Activated CD8-positive, alpha-beta T cell treated with anti-CD3 and anti-CD28 coated beads, Interleukin-2, amount 10 ng/mL, durations not matched to agents 7 days and 5 days (primary cell): ENCODE measurements at regions not wholly inside any gene's neighbourhood (a gene's known extent, or its start where the extent isn't known, plus 50 kb on each side); places are given as distances from the start of the nearest gene placed in this dataset.
"Not testable (repeated sequence)": the region's sequence is repeated elsewhere in the genome, so short reads cannot be mapped to it uniquely, and the experiment has no call there.

Experiments used
- ATAC-seq: fragments of 150-1000 bp; cut with Tn5 transposase; one replicate; pipeline ENCODE4 v1.10.0; 2021; ENCODE audit warnings: moderate library complexity
- CTCF ChIA-PET: fragments of 350-600 bp; sonication (Branson Sonifier 250); formaldehyde crosslinking; loops from one replicate; lab custom pipeline; 2021; ENCODE audit warnings: antibody characterized with exemption; lab: Charles Lee
- POLR2A ChIA-PET: fragments of 350-600 bp; sonication (Branson Sonifier 250); formaldehyde crosslinking; loops from one replicate; lab custom pipeline; 2021; ENCODE audit warnings: antibody characterized with exemption; lab: Charles Lee
- DNase-seq: peaks from one replicate; pipeline ENCODE4 v3.0.0-alpha.2; 2020
- H3K27ac Mint-ChIP-seq: one replicate; pipeline ENCODE4 v1.8.0; 2021; ENCODE audit warnings: mild to moderate bottlenecking, mixed read lengths
- H3K27me3 Mint-ChIP-seq: one replicate; pipeline ENCODE4 v1.8.0; 2021; ENCODE audit warnings: low read depth, mixed read lengths
- H3K36me3 Mint-ChIP-seq: one replicate; pipeline ENCODE4 v1.8.0; 2021; ENCODE audit warnings: low read depth, mixed read lengths
- H3K4me1 Mint-ChIP-seq: one replicate; pipeline ENCODE4 v1.8.0; 2021; ENCODE audit warnings: low read depth, mixed read lengths
- H3K4me3 Mint-ChIP-seq: one replicate; pipeline ENCODE4 v1.8.0; 2021; ENCODE audit warnings: mild to moderate bottlenecking, mixed read lengths
- H3K9me3 Mint-ChIP-seq: one replicate; pipeline ENCODE4 v1.8.0; 2022; ENCODE audit warnings: mixed read lengths; ENCODE audit not compliant: insufficient read depth

DNA sequence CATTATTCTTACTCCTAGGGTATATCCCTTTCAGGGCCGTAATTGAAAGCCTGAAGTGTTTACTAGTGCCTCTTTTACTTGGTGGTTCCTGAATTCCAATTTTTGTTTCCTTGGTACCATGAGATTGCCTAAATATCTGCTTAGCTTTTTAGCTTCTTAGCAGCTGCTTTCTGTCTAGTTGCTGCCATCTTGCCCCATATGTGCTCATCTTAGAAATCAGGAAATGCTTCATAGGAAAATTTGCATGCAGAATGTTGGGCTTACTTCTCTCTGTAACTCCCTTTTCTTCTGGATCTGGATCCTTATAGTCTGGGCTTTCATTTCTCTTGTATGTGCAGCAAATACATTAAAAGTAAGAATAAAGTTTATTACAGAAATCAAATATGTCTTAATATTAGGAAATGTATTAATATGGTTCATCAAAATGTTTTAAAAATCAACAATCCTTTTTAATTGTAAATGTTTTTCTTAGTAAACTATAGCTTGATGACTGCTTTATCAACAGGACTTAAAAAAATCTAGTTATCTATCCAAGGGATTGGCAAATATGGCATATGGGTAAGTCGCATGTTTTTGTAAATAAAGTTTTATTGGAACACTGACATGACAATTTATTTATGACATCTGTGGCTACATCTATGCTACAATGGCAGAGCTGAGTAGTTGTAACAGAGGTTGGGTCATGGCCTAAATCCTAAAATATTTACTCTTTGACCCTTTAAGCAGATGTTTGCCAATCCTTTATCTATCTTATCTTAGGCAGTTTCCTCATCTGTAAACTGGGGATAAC lies 73.5 kb upstream of the CDK6 start:
- POLR2A ChIA-PET = no interaction called here
- Mint-ChIP-seq H3K4me3 (no peak overlapping the region), H3K9me3 (peaks cover 8% of the 10 kb centered on the region), H3K27me3 (no peaks in the 10 kb centered on the region), H3K27ac (no peak overlapping the region), H3K4me1 (peaks cover 3% of the 10 kb centered on the region), H3K36me3 (no peaks in the 10 kb centered on the region)
- no peak for ATAC-seq
- CTCF ChIA-PET = interaction anchor here (1.1 kb wide), 1 partner anchor 448 kb away, joined by 3 read pairs; no protein-coding TSS in a partner anchor
- DNase-seq = no peak

DNA sequence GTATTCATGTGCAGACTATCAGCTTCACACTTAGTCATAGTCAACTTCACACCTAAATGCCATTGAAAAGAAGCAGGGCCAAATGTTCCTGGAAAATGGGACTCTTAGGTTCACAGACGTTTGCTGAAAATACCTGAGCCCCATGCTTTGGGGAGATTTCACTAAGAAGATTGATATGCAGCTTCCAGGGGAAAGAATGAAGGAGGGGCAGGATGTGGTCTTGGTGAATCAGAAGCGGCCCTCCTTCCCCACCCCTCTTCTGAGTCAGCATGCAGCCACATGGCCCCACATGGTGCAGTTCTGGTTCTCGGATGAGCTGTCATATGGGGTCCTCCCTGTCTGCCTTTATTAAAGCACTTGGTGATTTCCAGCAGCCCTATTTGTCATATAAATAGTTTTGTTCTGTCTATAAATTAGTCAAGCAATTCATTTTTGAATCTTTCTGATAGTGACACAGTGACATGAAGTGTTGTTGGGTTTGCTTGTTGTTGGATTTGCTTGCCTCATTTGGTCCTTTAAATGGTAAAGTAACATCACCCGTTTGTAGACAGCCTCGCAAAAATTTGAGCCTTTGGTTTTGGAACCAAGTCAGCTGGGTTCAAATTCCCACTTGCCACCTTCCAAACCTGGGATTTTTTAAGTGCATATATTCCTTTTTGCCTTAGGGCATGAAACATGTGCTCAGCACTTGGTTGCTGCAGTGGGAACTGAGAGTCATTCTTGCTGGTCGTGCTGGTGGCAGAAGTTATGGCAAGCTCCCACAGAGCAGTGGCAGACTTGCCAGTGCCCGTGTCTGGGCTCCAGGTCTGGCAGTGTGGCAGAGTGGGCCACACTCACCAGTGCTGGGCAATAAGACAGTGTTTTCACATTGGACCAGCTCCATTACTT lies 68.1 kb upstream of the CDK6 start:
- ChIA-PET POLR2A (interaction anchor here (1.0 to 1.1 kb wide), 2 partner anchors 69 to 161 kb away, joined by 3 read pairs; no protein-coding TSS in a partner anchor), CTCF (interaction anchor here (0.9 to 1.4 kb wide), 2 partner anchors 30 to 283 kb away, joined by 3 to 4 read pairs; no protein-coding TSS in a partner anchor)
- ATAC-seq = peak; percentile 100
- DNase-seq = peak; percentile 91
- no peak overlapping the region for H3K4me3 Mint-ChIP-seq
- H3K9me3 Mint-ChIP-seq = peaks cover 9% of the 10 kb centered on the region
- peaks cover 22% of the 10 kb centered on the region for H3K4me1 Mint-ChIP-seq
- peak overlapping the region; percentile 69 for H3K27ac Mint-ChIP-seq
- peaks cover 9% of the 10 kb centered on the region for H3K36me3 Mint-ChIP-seq
- no peaks in the 10 kb centered on the region for H3K27me3 Mint-ChIP-seq

DNA sequence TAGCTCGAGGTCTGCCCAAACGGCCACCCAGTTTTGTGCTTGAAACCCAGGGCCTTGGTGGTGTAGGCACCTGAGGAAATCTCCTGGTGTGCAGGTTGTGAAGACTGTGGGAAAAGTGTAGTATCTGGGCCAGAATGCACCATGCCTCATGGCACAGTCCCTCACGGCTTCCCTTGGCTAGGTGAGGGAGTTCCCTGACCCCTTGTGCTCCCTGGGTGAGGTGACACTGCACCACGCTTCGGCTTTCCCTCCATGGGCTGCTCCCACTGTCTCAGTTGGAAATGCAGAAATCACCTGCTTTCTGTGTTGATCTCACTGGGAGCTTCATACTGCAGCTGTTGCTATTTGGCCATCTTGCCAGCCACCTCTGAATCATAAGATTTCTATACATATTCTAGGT lies 62.4 kb upstream of the CDK6 start:
- Mint-ChIP-seq H3K4me3 (no peak overlapping the region), H3K27ac (no peak overlapping the region), H3K27me3 (peaks cover 4% of the 10 kb centered on the region), H3K36me3 (peaks cover 18% of the 10 kb centered on the region), H3K4me1 (peaks cover 9% of the 10 kb centered on the region), H3K9me3 (peaks cover 31% of the 10 kb centered on the region)
- POLR2A ChIA-PET = no interaction called here
- ATAC-seq (no peak), DNase-seq (no peak)
- CTCF ChIA-PET = no interaction called here

DNA sequence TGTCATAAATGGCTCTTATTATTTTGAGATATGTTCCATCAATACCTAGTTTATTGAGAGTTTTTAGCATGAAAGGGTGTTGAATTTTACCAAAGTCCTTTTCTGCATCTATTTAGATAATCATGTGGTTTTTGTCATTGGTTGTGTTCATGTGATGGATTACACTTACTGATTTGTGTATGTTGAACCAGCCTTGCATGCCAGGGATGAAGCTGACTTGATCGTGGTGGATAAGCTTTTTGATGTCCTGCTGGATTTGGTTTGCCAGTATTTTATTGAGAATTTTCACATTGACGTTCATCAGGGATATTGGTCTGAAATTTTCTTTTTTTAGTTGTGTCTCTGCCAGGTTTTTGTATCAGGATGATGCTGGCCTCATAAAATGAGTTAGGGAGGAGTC lies 58.5 kb upstream of the CDK6 start:
- DNase-seq, H3K36me3 Mint-ChIP-seq, H3K4me3 Mint-ChIP-seq, POLR2A ChIA-PET, H3K27me3 Mint-ChIP-seq, CTCF ChIA-PET, H3K4me1 Mint-ChIP-seq, ATAC-seq, H3K27ac Mint-ChIP-seq: not testable (repeated sequence)
- H3K9me3 Mint-ChIP-seq = peaks cover 26% of the 10 kb centered on the region

DNA sequence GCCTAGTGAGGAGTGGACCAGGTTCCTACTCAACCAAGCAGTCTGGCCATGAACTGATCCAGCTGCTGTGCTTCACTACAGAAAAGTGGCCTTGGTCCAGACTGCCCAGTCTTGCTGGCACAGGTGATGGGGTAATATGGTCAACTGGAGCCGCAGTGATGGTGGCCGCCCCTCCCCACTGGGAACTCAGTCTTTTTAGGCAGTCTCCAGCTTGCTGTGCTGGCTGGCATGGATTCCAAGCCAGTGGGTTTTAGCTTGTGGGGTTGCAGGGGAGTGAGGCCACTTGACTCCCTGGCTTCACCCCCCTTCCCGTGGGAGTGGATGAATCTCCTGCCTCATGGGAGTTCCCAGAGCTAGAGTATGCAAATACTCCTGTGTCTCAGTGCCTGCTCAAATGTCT lies 52.7 kb upstream of the CDK6 start:
- CTCF ChIA-PET = no interaction called here
- Mint-ChIP-seq H3K27me3 (peaks cover 21% of the 10 kb centered on the region), H3K36me3 (peaks cover 16% of the 10 kb centered on the region), H3K9me3 (peaks cover 22% of the 10 kb centered on the region), H3K27ac (no peak overlapping the region), H3K4me1 (no peaks in the 10 kb centered on the region), H3K4me3 (no peak overlapping the region)
- ATAC-seq (no peak), DNase-seq (no peak)
- POLR2A ChIA-PET = no interaction called here
